HepG2 (cell line): ENCODE measurements at regions not wholly inside any gene's neighbourhood (a gene's known extent, or its start where the extent isn't known, plus 50 kb on each side); places are given as distances from the start of the nearest gene placed in this dataset.

Source experiments
- ATAC-seq: fragments of 200-7000 bp; cut with Tn5 transposase; 3 replicates; pipeline ENCODE4 v1.9.1; 2020; ENCODE audit warnings: mild to moderate bottlenecking, moderate library complexity
- BruUV-seq: library from RNA; stranded (reverse); fragments of 400-500 nt; replicated peaks from 2 replicates; lab custom pipeline; 2021; lab: Mats Ljungman, UMichigan
- CTCF ChIA-PET: fragments of 300-600 bp; formaldehyde crosslinking; extraction: SDS; loops from one replicate; lab custom pipeline; 2021; ENCODE audit warnings: low total read pairs, inconsistent platforms, low intra/inter-chr PET ratio; lab: Yijun Ruan, JAX
- POLR2A ChIA-PET: fragments of 350-600 bp; sonication (Branson Sonifier 250); formaldehyde crosslinking; loops from one replicate; lab custom pipeline; 2020; ENCODE audit warnings: antibody characterized with exemption, inconsistent platforms; lab: Yijun Ruan, JAX
- DNase-seq: peaks from one replicate; pipeline ENCODE4 v3.0.0-alpha.2; 2015; ENCODE audit warnings: low spot score
- FAIRE-seq: peaks from 3 replicates; lab custom pipeline; 2011; peaks lifted over from hg19 to GRCh38; lab: Jason Lieb, UNC
- H2AFZ ChIP-seq: one replicate; pipeline ENCODE4 v1.6.1; 2011; ENCODE audit warnings: low read length, inconsistent platforms
- H3K27ac ChIP-seq: fragments of 300-600 bp; 3 replicates; pipeline ENCODE4 v1.8.0; 2011; ENCODE audit warnings: mixed run types, mild to moderate bottlenecking, mixed read lengths, low read length, inconsistent platforms; ENCODE audit not compliant: insufficient read depth; ENCODE audit errors: extremely low read length
- H3K27me3 ChIP-seq, 2 experiments: fragments of 200-600 bp in 1 of 2; 2 replicates in 1 of 2; 3 replicates in 1 of 2; pipeline versions ENCODE4 v1.6.0 to v1.8.0; 2011; ENCODE audit warnings: low read length in 2 of 2, mild to moderate bottlenecking in 2 of 2, moderate library complexity in 2 of 2, inconsistent platforms in 1 of 2; ENCODE audit not compliant: insufficient read depth in 2 of 2, control insufficient read depth in 1 of 2
- H3K36me3 ChIP-seq, 2 experiments: fragments of 200-600 bp in 1 of 2; replicated peaks in 1 of 2; 2 replicates in 1 of 2; 3 replicates in 1 of 2; pipeline versions ENCODE4 v1.5.1 to v1.8.0; 2011; ENCODE audit warnings: low read length in 2 of 2, inconsistent platforms in 1 of 2; ENCODE audit not compliant: insufficient read depth in 2 of 2, control insufficient read depth in 1 of 2
- H3K4me1 ChIP-seq: 2 replicates; pipeline ENCODE4 v1.5.1; 2012; ENCODE audit warnings: low read length, inconsistent platforms; ENCODE audit not compliant: insufficient read depth
- H3K4me2 ChIP-seq: 2 replicates; pipeline ENCODE4 v1.6.0; 2011; ENCODE audit warnings: low read depth, low read length, inconsistent platforms
- H3K4me3 ChIP-seq, 3 experiments: fragments of 200-600 bp in 1 of 3; sonication (generic), shearing (Covaris generic) in 1 of 3; replicated peaks in 1 of 3; 2 replicates each; pipeline ENCODE4 v1.5.1; 2011 to 2016; ENCODE audit warnings: low read length in 3 of 3, inconsistent platforms in 2 of 3, low read depth in 2 of 3, mild to moderate bottlenecking in 2 of 3, control low read depth in 1 of 3, mixed read lengths in 1 of 3; ENCODE audit not compliant: insufficient read depth in 1 of 3
- H3K79me2 ChIP-seq: one replicate; pipeline ENCODE4 v1.6.1; 2011; ENCODE audit warnings: low read length, inconsistent platforms; ENCODE audit not compliant: insufficient read depth
- H3K9ac ChIP-seq: 2 replicates; pipeline ENCODE4 v1.6.0; 2011; ENCODE audit warnings: mild to moderate bottlenecking, low read depth, low read length, inconsistent platforms; ENCODE audit not compliant: insufficient read depth
- H3K9me3 ChIP-seq: 2 replicates; pipeline ENCODE4 v1.5.1; 2012; ENCODE audit warnings: mild to moderate bottlenecking, low read length
- H4K20me1 ChIP-seq: 2 replicates; pipeline ENCODE4 v1.6.0; 2011; ENCODE audit warnings: inconsistent platforms, mild to moderate bottlenecking, low read length, moderate library complexity; ENCODE audit not compliant: insufficient read depth
- AKNA ChIP-seq: sonication (generic); formaldehyde crosslinking; IDR thresholded peaks from 2 replicates; pipeline ENCODE4 v1.4.0; 2020; ENCODE audit warnings: missing genetic modification reagents, borderline replicate concordance
- HNF1A ChIP-seq, 2 experiments: sonication (generic) in 1 of 2; formaldehyde crosslinking in 1 of 2; IDR thresholded peaks; 2 replicates each; pipeline versions ENCODE4 v1.4.0 to v1.6.1; 2016 to 2020; ENCODE audit warnings: borderline replicate concordance in 1 of 2, low read depth in 1 of 2, mild to moderate bottlenecking in 1 of 2, missing genetic modification reagents in 1 of 2
- PAF1 ChIP-seq: IDR thresholded peaks from 2 replicates; pipeline ENCODE4 v1.6.1; 2016; ENCODE audit warnings: missing genetic modification reagents, missing compliant biosample characterization
- ZNF543 ChIP-seq: sonication (generic); formaldehyde crosslinking; IDR thresholded peaks from 2 replicates; pipeline ENCODE4 v1.4.0; 2020; ENCODE audit warnings: mild to moderate bottlenecking, missing genetic modification reagents
- in situ Hi-C: cut with HindIII; loops from 2 replicates; pipeline ENCODE4 v1.10.0; 2017; ENCODE audit warnings: low pct_unique_long_range_greater_than_20kb; ENCODE audit not compliant: extremely low pct_ligation_motif_present
- intact Hi-C: fragments of 100-400 bp; cut with micrococcal nuclease; formaldehyde crosslinking; loops from one replicate; pipeline ENCODE4 v1.10.0; 2022; ENCODE audit not compliant: unreplicated experiment

- TF ChIP-seq ZNF543 (CRISPR knock-in tag): no peak
- no peak for TF ChIP-seq PAF1
- no peak for TF ChIP-seq AKNA (CRISPR knock-in tag)
These were observed 186.4 kb downstream of the PPP4R3C start (continued) for GRCh38 chrX:27276751-27277150.

GRCh38 chrX:27254656-27255055, 208.5 kb downstream of the PPP4R3C start:
- BruUV-seq: no TSS peak
- Histone ChIP-seq H2AFZ (no peak overlapping the region), H3K36me3 (no peaks in the 10 kb centered on the region), H4K20me1 (no peaks in the 10 kb centered on the region), H3K79me2 (no peaks in the 10 kb centered on the region), H3K4me1 (no peaks in the 10 kb centered on the region), H3K27ac (no peak overlapping the region), H3K4me2 (no peak overlapping the region), H3K9me3 (no peaks in the 10 kb centered on the region), H3K9ac (no peak overlapping the region), H3K27me3 (no peaks in the 10 kb centered on the region), H3K4me3 (no peak overlapping the region)
- no peak for TF ChIP-seq HNF1A (IDR thresholded peaks at IDR 0.05; ENCODE audit: low read depth)
- TF ChIP-seq HNF1A (CRISPR knock-in tag; IDR thresholded peaks at IDR 0.05; ENCODE audit: borderline replicate concordance): no peak
- ChIA-PET CTCF (no interaction called here), POLR2A (no interaction called here)
- DNase-seq: no peak
- FAIRE-seq: no peak
- in situ Hi-C loops: no loop called here
- ATAC-seq: no peak
- intact Hi-C loops: no loop called here
